PC-3 (cell line): ENCODE measurements at regions not wholly inside any gene's neighbourhood (a gene's known extent, or its start where the extent isn't known, plus 50 kb on each side); places are given as distances from the start of the nearest gene placed in this dataset.

Experiments used
- ATAC-seq: fragments of 200-7000 bp; cut with Tn5 transposase; 2 replicates; pipeline ENCODE4 v1.9.1; 2020; ENCODE audit warnings: mild to moderate bottlenecking, moderate library complexity
- BruUV-seq: library from RNA; stranded (reverse); fragments of 400-500 nt; replicated peaks from 2 replicates; lab custom pipeline; 2021; lab: Mats Ljungman, UMichigan
- CTCF ChIA-PET: fragments of 300-600 bp; sonication (Branson Sonifier 250); formaldehyde crosslinking; loops from one replicate; lab custom pipeline; 2022; ENCODE audit warnings: antibody characterized with exemption; lab: Charles Lee
- POLR2A ChIA-PET: fragments of 300-600 bp; sonication (Branson Sonifier 250); formaldehyde crosslinking; loops from one replicate; lab custom pipeline; 2022; ENCODE audit warnings: antibody characterized with exemption; ENCODE audit not compliant: unreplicated experiment; lab: Charles Lee
- DNase-seq: peaks from one replicate; pipeline ENCODE4 v3.0.0-alpha.2; 2015
- H2AFZ ChIP-seq: fragments of 300-600 bp; sonication (generic); 2 replicates; pipeline ENCODE4 v1.6.0; 2016; ENCODE audit warnings: antibody characterized with exemption, low read length
- H3F3A ChIP-seq: fragments of 300-600 bp; sonication (generic); one replicate; pipeline ENCODE4 v1.6.0; 2017; ENCODE audit warnings: antibody characterized with exemption, low read length, control low read depth, mild to moderate bottlenecking; ENCODE audit not compliant: unreplicated experiment
- H3K27ac ChIP-seq: fragments of 300-600 bp; sonication (generic); 2 replicates; pipeline ENCODE4 v1.5.1; 2016; ENCODE audit warnings: mild to moderate bottlenecking, low read length
- H3K27me3 ChIP-seq: fragments of 300-600 bp; sonication (generic); 2 replicates; pipeline ENCODE4 v1.6.1; 2016; ENCODE audit warnings: low read length, mixed read lengths
- H3K36me3 ChIP-seq: fragments of 300-600 bp; sonication (generic); 2 replicates; pipeline ENCODE4 v1.6.1; 2016; ENCODE audit warnings: low read depth, mixed run types, low read length, mixed read lengths
- H3K4me1 ChIP-seq: fragments of 300-600 bp; sonication (generic); 2 replicates; pipeline ENCODE4 v1.5.1; 2016; ENCODE audit warnings: low read length; ENCODE audit not compliant: insufficient read depth
- H3K4me2 ChIP-seq: fragments of 300-600 bp; sonication (generic); 2 replicates; pipeline ENCODE4 v1.6.0; 2016; ENCODE audit warnings: low read length
- H3K4me3 ChIP-seq: fragments of 300-600 bp; sonication (generic); 2 replicates; pipeline ENCODE4 v1.5.1; 2016; ENCODE audit warnings: mild to moderate bottlenecking, low read length, mixed read lengths
- H3K79me2 ChIP-seq: fragments of 300-600 bp; sonication (generic); 2 replicates; pipeline ENCODE4 v1.6.1; 2017; ENCODE audit warnings: low read length, mixed read lengths
- H3K9ac ChIP-seq: fragments of 300-600 bp; sonication (generic); 2 replicates; pipeline ENCODE4 v1.6.0; 2016; ENCODE audit warnings: mild to moderate bottlenecking, low read length
- H3K9me2 ChIP-seq: fragments of 300-600 bp; sonication (generic); replicated peaks from 2 replicates; pipeline ENCODE4 v1.6.1; 2016; ENCODE audit warnings: mixed run types, low read length, mixed read lengths
- H3K9me3 ChIP-seq: fragments of 300-600 bp; sonication (generic); 2 replicates; pipeline ENCODE4 v1.6.1; 2016; ENCODE audit warnings: low read length, mixed read lengths
- H4K20me1 ChIP-seq: fragments of 300-600 bp; sonication (generic); 2 replicates; pipeline ENCODE4 v1.6.1; 2016; ENCODE audit warnings: low read length, mixed read lengths
- CTCF ChIP-seq: fragments of 300-600 bp; sonication (generic); conservative IDR thresholded peaks from 2 replicates; pipeline ENCODE4 v1.5.1; 2017; ENCODE audit warnings: antibody characterized with exemption, low read depth, mild to moderate bottlenecking, low read length
- EZH2 ChIP-seq: fragments of 300-600 bp; sonication (generic); IDR thresholded peaks from one replicate; pipeline ENCODE4 v1.6.1; 2017; ENCODE audit warnings: antibody characterized with exemption, mild to moderate bottlenecking, low read length; ENCODE audit not compliant: unreplicated experiment
- EZH2phosphoT487 ChIP-seq: fragments of 300-600 bp; sonication (generic); IDR thresholded peaks from 2 replicates; pipeline ENCODE4 v1.6.1; 2018; ENCODE audit warnings: mild to moderate bottlenecking, antibody characterized with exemption, low read length, borderline replicate concordance
- intact Hi-C: fragments of 100-400 bp; cut with micrococcal nuclease; formaldehyde crosslinking; loops from 2 replicates; pipeline ENCODE4 v1.9.0; 2023

- H3K79me2 ChIP-seq = no peaks in the 10 kb centered on the region
- no peak overlapping the region for H2AFZ ChIP-seq
- H3K9me2 ChIP-seq = no peaks in the 10 kb centered on the region
- ATAC-seq (no peak), DNase-seq (no peak)
- no peak overlapping the region for H3K4me3 ChIP-seq
- BruUV-seq = no TSS peak
- H3K36me3 ChIP-seq = no peaks in the 10 kb centered on the region
- intact Hi-C loops = no loop called here
- POLR2A ChIA-PET = no interaction called here
- no peaks in the 10 kb centered on the region for H4K20me1 ChIP-seq
- TF ChIP-seq CTCF = no peak
- TF ChIP-seq EZH2phosphoT487 = no peak
- TF ChIP-seq EZH2 = no peak
- no peak overlapping the region for H3K27ac ChIP-seq
- CTCF ChIA-PET = no interaction called here
- H3K4me2 ChIP-seq = no peak overlapping the region
- no peaks in the 10 kb centered on the region for H3F3A ChIP-seq
- H3K9me3 ChIP-seq = no peaks in the 10 kb centered on the region
- H3K9ac ChIP-seq = no peak overlapping the region
- H3K4me1 ChIP-seq = no peaks in the 10 kb centered on the region
- no peaks in the 10 kb centered on the region for H3K27me3 ChIP-seq
Observed at GRCh38 chr5:57398413-57399093, 84.1 kb downstream of the ACTBL2 start.

GRCh38 chr5:57396701-57397100 lies 85.9 kb downstream of the ACTBL2 start:
- intact Hi-C loops = no loop called here
- H3K9me2 ChIP-seq = no peaks in the 10 kb centered on the region
- TF ChIP-seq EZH2phosphoT487 = no peak
- TF ChIP-seq EZH2 = no peak
- TF ChIP-seq CTCF = no peak
- H3K9ac ChIP-seq = no peak overlapping the region
- BruUV-seq = no TSS peak
- no peak overlapping the region for H2AFZ ChIP-seq
- H3K79me2 ChIP-seq = no peaks in the 10 kb centered on the region
- ATAC-seq = no peak
- H3K27ac ChIP-seq = no peak overlapping the region
- no peak overlapping the region for H3K4me3 ChIP-seq
- ChIA-PET CTCF (no interaction called here), POLR2A (no interaction called here)
- H3K9me3 ChIP-seq = no peaks in the 10 kb centered on the region
- no peaks in the 10 kb centered on the region for H3K36me3 ChIP-seq
- no peaks in the 10 kb centered on the region for H4K20me1 ChIP-seq
- DNase-seq = no peak
- no peaks in the 10 kb centered on the region for H3F3A ChIP-seq
- no peak overlapping the region for H3K4me2 ChIP-seq
- H3K4me1 ChIP-seq = no peaks in the 10 kb centered on the region
- H3K27me3 ChIP-seq = no peaks in the 10 kb centered on the region

- BruUV-seq = no TSS peak
- POLR2A ChIA-PET = no interaction called here
Observed at GRCh38 chr5:57394421-57395210, 88.0 kb downstream of the ACTBL2 start.

More at GRCh38 chr5:57394421-57395210, 88.0 kb downstream of the ACTBL2 start:
- TF ChIP-seq EZH2 = no peak
- no peak for TF ChIP-seq EZH2phosphoT487
- TF ChIP-seq CTCF = no peak
- no peaks in the 10 kb centered on the region for H3K36me3 ChIP-seq
- H3F3A ChIP-seq = no peaks in the 10 kb centered on the region
- no peak overlapping the region for H3K4me3 ChIP-seq
- DNase-seq (no peak), ATAC-seq (no peak)
- H2AFZ ChIP-seq = no peak overlapping the region
- H4K20me1 ChIP-seq = no peaks in the 10 kb centered on the region
- H3K9ac ChIP-seq = no peak overlapping the region
- H3K4me2 ChIP-seq = no peak overlapping the region
- no peaks in the 10 kb centered on the region for H3K9me2 ChIP-seq
- no peaks in the 10 kb centered on the region for H3K79me2 ChIP-seq
- H3K4me1 ChIP-seq = no peaks in the 10 kb centered on the region
- no peaks in the 10 kb centered on the region for H3K9me3 ChIP-seq
- H3K27ac ChIP-seq = no peak overlapping the region
- CTCF ChIA-PET = no interaction called here
- intact Hi-C loops = no loop called here
- H3K27me3 ChIP-seq = no peaks in the 10 kb centered on the region
